Endothelial cell of umbilical vein (primary cell): ENCODE measurements at regions not wholly inside any gene's neighbourhood (a gene's known extent, or its start where the extent isn't known, plus 50 kb on each side); places are given as distances from the start of the nearest gene placed in this dataset.

ENCODE experiments used
- BruUV-seq: library from RNA; stranded (reverse); fragments of 400-500 nt; replicated peaks from 2 replicates; lab custom pipeline; 2021; lab: Mats Ljungman, UMichigan
- CTCF ChIA-PET: fragments of 300-600, 350-600 bp; sonication (Branson Sonifier 250); formaldehyde crosslinking; loops from one replicate; lab custom pipeline; 2021; ENCODE audit warnings: antibody characterized with exemption, inconsistent platforms; lab: Charles Lee
- POLR2A ChIA-PET: fragments of 300-600, 350-600 bp; sonication (Branson Sonifier 250); formaldehyde crosslinking; loops from one replicate; lab custom pipeline; 2021; ENCODE audit warnings: antibody characterized with exemption, inconsistent platforms; lab: Charles Lee
- DNase-seq: peaks from one replicate; pipeline ENCODE4 v3.0.0-alpha.2; 2011; ENCODE audit warnings: low read depth, low spot score
- FAIRE-seq: peaks from 2 replicates; lab custom pipeline; 2011; peaks lifted over from hg19 to GRCh38; lab: Jason Lieb, UNC
- H2AFZ ChIP-seq: 2 replicates; pipeline ENCODE4 v1.6.0; 2012; ENCODE audit warnings: low read depth, low read length, control low read depth, inconsistent platforms
- H3K27ac ChIP-seq: 2 replicates; pipeline ENCODE4 v1.5.1; 2011; ENCODE audit warnings: low read depth, mild to moderate bottlenecking, control low read depth, low read length, moderate library complexity; ENCODE audit not compliant: insufficient read depth
- H3K27me3 ChIP-seq, 2 experiments: 2 replicates each; pipeline versions ENCODE4 v1.6.0 to v1.6.1; 2011; ENCODE audit warnings: low read length in 2 of 2, mixed read lengths in 1 of 2; ENCODE audit not compliant: control insufficient read depth in 2 of 2, insufficient read depth in 2 of 2
- H3K36me3 ChIP-seq, 2 experiments: 2 replicates in 1 of 2; 3 replicates in 1 of 2; pipeline ENCODE4 v1.5.1; 2011; ENCODE audit warnings: low read length in 2 of 2, mild to moderate bottlenecking in 1 of 2, moderate library complexity in 1 of 2; ENCODE audit not compliant: control insufficient read depth in 2 of 2, insufficient read depth in 2 of 2; ENCODE audit errors: extremely low read depth in 1 of 2
- H3K4me1 ChIP-seq: 3 replicates; pipeline ENCODE4 v1.5.1; 2011; ENCODE audit warnings: mild to moderate bottlenecking, low read length; ENCODE audit not compliant: control insufficient read depth, insufficient read depth; ENCODE audit errors: extremely low read depth
- H3K4me2 ChIP-seq: 2 replicates; pipeline ENCODE4 v1.6.1; 2011; ENCODE audit warnings: low read length, control low read depth, mixed read lengths; ENCODE audit not compliant: insufficient read depth
- H3K4me3 ChIP-seq, 3 experiments: fragments of 200-600 bp in 1 of 3; sonication (generic), shearing (Covaris generic) in 1 of 3; replicated peaks in 1 of 3; 2 replicates each; pipeline ENCODE4 v1.5.1; 2011 to 2016; ENCODE audit warnings: control low read depth in 3 of 3, low read length in 3 of 3, mild to moderate bottlenecking in 2 of 3, inconsistent platforms in 1 of 3, low read depth in 1 of 3, moderate library complexity in 1 of 3; ENCODE audit not compliant: insufficient read depth in 1 of 3
- H3K79me2 ChIP-seq: 2 replicates; pipeline ENCODE4 v1.6.0; 2012; ENCODE audit warnings: low read length, inconsistent platforms; ENCODE audit not compliant: control insufficient read depth, insufficient read depth
- H3K9ac ChIP-seq: replicated peaks from 2 replicates; pipeline ENCODE3; 2011; ENCODE audit warnings: low read length, control low read depth; ENCODE audit not compliant: insufficient read depth; ENCODE audit errors: extremely low read depth
- H3K9me1 ChIP-seq: replicated peaks from 3 replicates; pipeline ENCODE4 v1.6.0; 2011; ENCODE audit warnings: mild to moderate bottlenecking, low read length; ENCODE audit not compliant: control insufficient read depth, insufficient read depth; ENCODE audit errors: extremely low read depth
- H3K9me3 ChIP-seq: replicated peaks from 2 replicates; pipeline ENCODE4 v1.5.1; 2012; ENCODE audit warnings: low read length, inconsistent platforms; ENCODE audit not compliant: control insufficient read depth, insufficient read depth
- H4K20me1 ChIP-seq: replicated peaks from 2 replicates; pipeline ENCODE3; 2011; ENCODE audit warnings: mild to moderate bottlenecking, low read length; ENCODE audit not compliant: control insufficient read depth, insufficient read depth; ENCODE audit errors: extremely low read depth
- EZH2 ChIP-seq: IDR thresholded peaks from 2 replicates; pipeline ENCODE4 v1.6.1; 2012; ENCODE audit warnings: borderline replicate concordance, low read depth, mild to moderate bottlenecking, moderate library complexity, low read length, inconsistent platforms; ENCODE audit not compliant: severe bottlenecking
- MYC ChIP-seq: IDR thresholded peaks from one replicate; pipeline ENCODE4 v1.6.1; 2011; ENCODE audit warnings: mild to moderate bottlenecking, low read depth, low read length
- POLR2A ChIP-seq: IDR thresholded peaks from 2 replicates; pipeline ENCODE4 v1.6.1; 2012; ENCODE audit warnings: low read depth, mild to moderate bottlenecking, control low read depth, low read length
- POLR2AphosphoS5 ChIP-seq: IDR thresholded peaks from 2 replicates; pipeline ENCODE4 v1.6.1; 2012; ENCODE audit warnings: low read depth, mild to moderate bottlenecking, control low read depth, low read length, moderate library complexity; ENCODE audit not compliant: insufficient read depth
- dilution Hi-C: fragments of 300-500 bp; cut with MboI; formaldehyde crosslinking; loops from one replicate; pipeline ENCODE4 v1.15.0; 2019; ENCODE audit warnings: low sequenced_read_pairs; ENCODE audit not compliant: extremely low pct_ligation_motif_present
- intact Hi-C: fragments of 100-400 bp; cut with micrococcal nuclease; formaldehyde crosslinking; loops from one replicate; pipeline ENCODE4 v1.10.0; 2022
- TF ChIP-seq, protein P1 (sequence below): IDR thresholded peaks from 2 replicates; pipeline ENCODE4 v1.6.1; 2011; ENCODE audit not compliant: insufficient read depth, insufficient read length
- TF ChIP-seq, protein P2 (sequence below), 2 donors: IDR thresholded peaks; 1 replicate in 1 of 2; 2 replicates in 1 of 2; pipeline ENCODE4 v1.5.1; 2011; ENCODE audit warnings: low read length in 2 of 2, mild to moderate bottlenecking in 2 of 2, moderate library complexity in 2 of 2, control low read depth in 1 of 2, inconsistent platforms in 1 of 2, low read depth in 1 of 2; ENCODE audit not compliant: insufficient read depth in 1 of 2; ENCODE audit errors: extremely low read depth in 1 of 2

DNA sequence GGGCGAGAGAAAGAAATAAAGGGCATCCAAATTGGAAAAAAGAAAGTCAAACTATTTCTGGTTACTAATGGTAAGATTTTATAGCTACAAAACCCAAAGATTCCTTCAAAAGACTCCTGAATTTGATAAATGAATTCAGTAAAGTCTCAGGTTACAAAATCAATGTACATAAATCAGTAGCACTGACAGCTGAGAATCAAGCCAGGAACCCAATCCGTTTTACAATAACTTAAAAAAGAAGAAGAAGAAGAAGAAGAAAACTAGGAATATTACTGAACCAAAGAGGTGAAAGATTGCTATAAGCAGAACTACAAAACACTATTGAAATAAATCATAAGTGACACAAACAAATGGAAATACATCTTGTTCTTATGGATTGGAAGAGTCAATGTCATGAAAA is 291.5 kb upstream of the GULP1 start:
- POLR2A ChIA-PET: no interaction called here
- TF ChIP-seq POLR2A (no peak), MYC (no peak), POLR2AphosphoS5 (no peak), EZH2 (no peak)
- TF ChIP-seq, protein P1, sequence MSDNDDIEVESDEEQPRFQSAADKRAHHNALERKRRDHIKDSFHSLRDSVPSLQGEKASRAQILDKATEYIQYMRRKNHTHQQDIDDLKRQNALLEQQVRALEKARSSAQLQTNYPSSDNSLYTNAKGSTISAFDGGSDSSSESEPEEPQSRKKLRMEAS: no peak
- TF ChIP-seq, protein P2, sequence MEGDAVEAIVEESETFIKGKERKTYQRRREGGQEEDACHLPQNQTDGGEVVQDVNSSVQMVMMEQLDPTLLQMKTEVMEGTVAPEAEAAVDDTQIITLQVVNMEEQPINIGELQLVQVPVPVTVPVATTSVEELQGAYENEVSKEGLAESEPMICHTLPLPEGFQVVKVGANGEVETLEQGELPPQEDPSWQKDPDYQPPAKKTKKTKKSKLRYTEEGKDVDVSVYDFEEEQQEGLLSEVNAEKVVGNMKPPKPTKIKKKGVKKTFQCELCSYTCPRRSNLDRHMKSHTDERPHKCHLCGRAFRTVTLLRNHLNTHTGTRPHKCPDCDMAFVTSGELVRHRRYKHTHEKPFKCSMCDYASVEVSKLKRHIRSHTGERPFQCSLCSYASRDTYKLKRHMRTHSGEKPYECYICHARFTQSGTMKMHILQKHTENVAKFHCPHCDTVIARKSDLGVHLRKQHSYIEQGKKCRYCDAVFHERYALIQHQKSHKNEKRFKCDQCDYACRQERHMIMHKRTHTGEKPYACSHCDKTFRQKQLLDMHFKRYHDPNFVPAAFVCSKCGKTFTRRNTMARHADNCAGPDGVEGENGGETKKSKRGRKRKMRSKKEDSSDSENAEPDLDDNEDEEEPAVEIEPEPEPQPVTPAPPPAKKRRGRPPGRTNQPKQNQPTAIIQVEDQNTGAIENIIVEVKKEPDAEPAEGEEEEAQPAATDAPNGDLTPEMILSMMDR (IDR thresholded peaks at IDR 0.05; ENCODE audit: extremely low read depth in 1 of 2, insufficient read depth in 1 of 2, low read depth in 1 of 2, low read length in 2 of 2): no peak
- Histone ChIP-seq H3K9me1 (no peaks in the 10 kb centered on the region), H3K9me3 (no peaks in the 10 kb centered on the region), H3K4me2 (no peak overlapping the region), H3K27me3 (no peaks in the 10 kb centered on the region), H4K20me1 (no peaks in the 10 kb centered on the region), H3K4me3 (no peak overlapping the region), H3K9ac (no peak overlapping the region), H3K79me2 (no peaks in the 10 kb centered on the region), H3K36me3 (no peaks in the 10 kb centered on the region), H2AFZ (no peak overlapping the region), H3K4me1 (no peaks in the 10 kb centered on the region), H3K27ac (no peak overlapping the region)
- BruUV-seq: no TSS peak
- CTCF ChIA-PET: no interaction called here
- no peak for DNase-seq
- FAIRE-seq: no peak
- dilution Hi-C loops (no loop called here), intact Hi-C loops (no loop called here)

DNA sequence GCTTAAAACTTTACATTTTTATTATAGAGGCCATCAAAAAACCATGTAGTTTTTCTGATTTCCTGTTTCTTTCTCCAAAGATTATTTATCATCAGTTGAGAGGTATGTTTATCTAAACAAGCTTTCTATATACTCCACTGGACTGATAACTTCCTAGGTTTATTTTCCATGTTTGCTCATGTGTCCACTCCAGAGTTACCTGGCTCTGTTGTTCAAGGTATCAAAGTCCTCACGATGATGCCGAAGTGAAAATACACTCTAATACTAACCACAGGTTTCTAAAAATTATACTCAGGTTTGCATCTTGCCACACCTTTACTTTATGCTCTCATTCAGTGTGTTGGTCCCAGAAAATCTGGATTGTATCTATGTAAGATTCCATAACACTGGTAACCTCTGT is 287.9 kb upstream of the GULP1 start:
- Histone ChIP-seq H3K27me3 (no peaks in the 10 kb centered on the region), H3K9me3 (no peaks in the 10 kb centered on the region), H4K20me1 (no peaks in the 10 kb centered on the region), H3K27ac (no peak overlapping the region), H3K9ac (no peak overlapping the region), H3K4me1 (no peaks in the 10 kb centered on the region), H3K4me3 (no peak overlapping the region), H3K9me1 (no peaks in the 10 kb centered on the region), H3K4me2 (no peak overlapping the region), H3K36me3 (no peaks in the 10 kb centered on the region), H3K79me2 (no peaks in the 10 kb centered on the region), H2AFZ (no peak overlapping the region)
- CTCF ChIA-PET: interaction anchor here (1.8 kb wide), 1 partner anchor 18 kb away, joined by 4 read pairs; no protein-coding TSS in a partner anchor
- TF ChIP-seq, protein P2 (IDR thresholded peaks at IDR 0.05; ENCODE audit: extremely low read depth in 1 of 2, insufficient read depth in 1 of 2, low read depth in 1 of 2, low read length in 2 of 2): no peak
- no TSS peak for BruUV-seq
- POLR2A ChIA-PET: no interaction called here
- intact Hi-C loops: no loop called here
- no peak for FAIRE-seq
- dilution Hi-C loops: no loop called here
- no peak for DNase-seq
